ENCODE measurements at regions not wholly inside any gene's neighbourhood (a gene's known extent, or its start where the extent isn't known, plus 50 kb on each side); places are given as distances from the start of the nearest gene placed in this dataset.

- no peak for DNase-seq
These were observed 138.6 kb upstream of the AJAP1 start for GRCh38 chr1:4515727-4516289.

DNA sequence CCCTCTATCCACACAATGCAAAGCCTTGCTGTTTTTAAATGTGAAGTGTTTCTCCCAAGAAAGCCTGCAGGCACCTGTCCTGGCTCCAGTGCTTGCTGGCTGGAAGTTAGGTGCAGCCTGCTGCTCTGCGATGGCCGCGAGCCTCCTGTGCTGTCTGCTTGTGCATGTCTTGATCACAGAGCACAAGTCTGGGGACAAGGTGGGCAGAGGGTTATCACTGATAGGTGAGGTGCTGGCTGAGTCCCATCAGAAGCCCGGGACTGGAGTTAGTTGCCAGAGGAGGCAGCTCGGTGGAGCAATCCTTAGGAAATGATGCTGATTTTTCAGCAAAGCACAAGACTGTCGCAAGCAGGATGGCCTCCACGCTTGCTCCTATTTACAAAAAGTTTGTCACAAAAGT lies 137.8 kb upstream of the AJAP1 start:
- DNase-seq, result no peak

- no peak for DNase-seq
These were observed 137.0 kb upstream of the AJAP1 start for GRCh38 chr1:4517186-4517954.

- DNase-seq, result no peak
These were observed 135.8 kb upstream of the AJAP1 start for GRCh38 chr1:4518621-4519020.

DNA sequence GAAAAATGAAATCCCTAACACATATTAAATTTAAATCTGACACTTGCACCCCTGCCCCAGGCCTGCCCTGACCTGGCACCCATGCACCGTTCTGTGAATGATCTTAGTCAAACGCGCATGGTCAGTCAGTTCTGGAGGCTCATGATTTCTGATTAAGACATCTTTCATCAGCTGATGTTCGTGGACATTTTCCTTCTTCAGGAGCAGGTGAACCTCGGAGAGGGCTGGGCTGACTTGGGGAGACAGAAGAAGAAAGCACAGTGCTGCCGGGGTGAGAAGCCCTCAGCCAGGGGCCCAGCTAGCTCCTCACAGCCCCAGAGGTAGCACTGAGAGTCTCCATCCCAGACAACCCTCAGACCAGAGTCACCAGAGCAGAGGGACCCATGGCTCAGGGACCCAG lies 134.5 kb upstream of the AJAP1 start:
- DNase-seq, result no peak

DNA sequence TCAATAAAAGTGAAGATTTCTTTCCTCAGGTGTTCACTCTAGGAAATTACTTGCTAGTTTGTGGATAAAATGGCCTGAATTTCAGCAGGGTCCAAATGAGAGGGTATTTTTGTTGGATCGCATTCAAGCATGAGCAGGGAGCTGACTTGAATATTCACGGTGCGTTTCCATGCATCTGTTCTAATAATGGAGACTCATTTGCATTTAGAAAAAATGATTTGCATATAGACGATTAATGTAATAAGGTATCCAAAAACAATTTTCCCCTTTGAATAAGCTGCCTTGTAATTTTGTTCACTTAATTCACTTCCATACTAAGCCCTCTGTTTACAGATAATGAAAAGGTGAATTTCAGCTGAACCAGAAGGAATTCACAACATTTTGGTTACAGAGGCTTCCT lies 130.9 kb upstream of the AJAP1 start:
- no peak for DNase-seq

- no peak for DNase-seq
These were observed 127.7 kb upstream of the AJAP1 start for GRCh38 chr1:4526747-4527146.

DNA sequence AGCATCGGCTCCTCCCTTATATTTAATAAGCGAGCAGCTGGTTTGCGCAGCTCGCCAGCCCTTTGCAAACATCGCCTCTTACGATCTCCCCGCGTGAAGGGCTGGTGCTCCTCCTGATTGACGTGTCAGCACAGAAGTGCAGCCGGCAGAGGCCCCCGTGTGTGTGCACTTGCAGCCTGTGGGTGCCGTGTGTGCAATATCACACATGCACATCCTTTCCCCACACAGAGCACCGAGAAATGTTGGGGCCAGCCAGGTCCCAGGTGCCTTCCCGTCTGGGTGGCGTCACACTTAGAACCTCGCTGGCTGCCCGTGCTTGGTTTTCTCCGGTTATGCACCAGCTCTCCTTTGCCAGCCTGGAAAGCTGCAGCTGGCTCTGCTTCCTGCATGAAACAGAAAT lies 126.6 kb upstream of the AJAP1 start:
- DNase-seq, result peak in 10 of 56 donors; percentile 6 to 56 (median 22)

DNA sequence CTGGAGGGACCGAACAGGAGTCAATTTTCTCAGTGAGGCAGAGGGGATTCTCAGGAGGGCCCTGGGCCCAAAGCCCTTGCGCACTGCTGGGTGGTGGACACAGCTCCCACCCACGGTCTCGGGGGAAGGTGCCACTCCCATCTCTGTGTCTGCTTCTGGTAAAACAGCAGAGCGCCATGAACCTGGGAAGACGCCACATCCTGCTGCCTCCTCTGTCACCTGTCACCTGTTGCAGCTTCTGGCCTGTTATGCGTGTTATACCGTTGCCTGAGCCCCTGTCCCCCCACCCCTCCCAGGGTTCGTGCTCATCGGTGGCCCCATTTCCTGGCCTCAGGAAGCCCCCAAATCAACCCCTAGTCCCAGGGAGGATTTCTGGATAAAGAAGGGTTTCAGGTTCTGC lies 125.8 kb upstream of the AJAP1 start:
- no peak for DNase-seq

- DNase-seq, result no peak
These were observed 124.8 kb upstream of the AJAP1 start for GRCh38 chr1:4529446-4530165.

- DNase-seq, result no peak
These were observed 124.1 kb upstream of the AJAP1 start for GRCh38 chr1:4530166-4530785.

DNA sequence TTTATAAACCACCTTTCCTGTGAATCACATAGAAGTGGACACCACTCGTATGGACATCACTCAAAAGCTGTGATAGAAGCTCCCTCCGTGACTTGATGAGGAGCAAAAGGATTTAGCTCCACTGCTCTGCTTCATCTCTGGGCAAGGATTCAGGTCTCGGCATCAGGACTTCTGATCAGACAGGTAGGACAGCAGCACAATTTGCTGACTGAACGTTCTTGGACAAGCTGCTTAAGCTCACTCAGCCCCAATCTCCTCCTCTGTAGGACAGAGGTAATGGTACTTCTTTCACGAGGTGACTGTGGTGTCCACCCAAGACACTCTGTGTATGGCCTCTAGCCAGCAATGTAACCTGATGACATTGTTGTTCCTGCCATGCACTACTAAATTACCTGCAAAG lies 122.6 kb upstream of the AJAP1 start:
- no peak for DNase-seq

DNA sequence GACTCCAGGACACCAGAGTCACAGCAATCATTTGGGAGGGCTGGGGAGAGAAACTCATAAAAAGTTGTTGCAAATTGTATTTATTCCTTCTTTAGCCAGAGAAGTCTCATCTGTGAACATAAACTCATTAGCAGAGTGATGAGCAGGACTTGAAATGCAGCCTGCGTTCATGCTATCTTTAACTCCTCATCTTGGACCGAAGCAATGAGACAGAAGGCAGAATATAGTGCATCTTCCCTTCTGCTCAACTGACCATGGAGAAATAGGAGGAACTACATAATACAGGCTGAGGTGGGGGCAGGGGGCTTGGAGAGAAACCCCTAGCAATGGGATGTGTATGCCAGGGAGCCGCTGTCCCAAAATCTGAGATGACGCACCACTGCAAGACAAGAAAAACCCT lies 121.8 kb upstream of the AJAP1 start:
- no peak for DNase-seq

DNA sequence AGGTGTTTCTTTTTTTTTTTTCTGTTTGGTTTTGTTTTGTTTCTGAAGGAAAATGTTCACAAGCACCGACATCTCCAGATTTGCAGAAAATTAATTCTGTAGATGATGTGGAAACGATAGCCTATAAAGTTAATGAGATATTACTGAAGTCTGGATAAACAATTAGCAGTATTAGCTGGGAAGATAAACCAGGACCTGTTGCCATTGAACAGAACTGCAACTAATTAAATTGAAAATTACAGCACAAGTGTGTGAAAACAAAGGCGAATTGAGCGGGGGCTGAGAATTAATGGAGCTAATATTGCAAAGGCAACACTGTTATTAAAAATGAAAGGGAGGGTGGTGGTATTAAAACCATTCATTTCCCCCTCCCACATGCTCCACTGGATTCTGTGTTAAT lies 107.5 kb upstream of the AJAP1 start:
- DNase-seq, result no peak

DNA sequence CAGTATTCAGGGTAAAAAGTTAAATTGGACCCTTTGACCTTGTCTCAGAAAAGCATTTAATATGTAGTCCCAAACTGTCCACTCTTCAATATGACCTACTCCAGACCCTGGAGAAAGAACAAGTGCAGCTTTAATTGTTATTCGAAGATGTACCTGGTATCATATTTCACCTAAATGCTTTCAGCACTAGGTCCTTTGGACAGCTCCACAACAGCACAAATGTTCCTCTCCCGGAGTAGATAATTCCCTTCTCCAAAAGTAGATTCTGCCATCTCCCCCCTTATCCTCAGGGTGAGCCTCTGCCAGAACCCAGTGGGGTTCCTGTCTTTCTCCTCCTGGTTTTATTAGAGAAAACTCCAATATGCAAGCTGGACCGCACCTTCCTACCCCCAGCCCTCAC lies 104.5 kb upstream of the AJAP1 start:
- DNase-seq, result no peak

- no peak for DNase-seq
These were observed 103.5 kb upstream of the AJAP1 start for GRCh38 chr1:4550941-4551340.

GRCh38 chr1:4551706-4552105 lies 102.7 kb upstream of the AJAP1 start:
- DNase-seq, result no peak

DNA sequence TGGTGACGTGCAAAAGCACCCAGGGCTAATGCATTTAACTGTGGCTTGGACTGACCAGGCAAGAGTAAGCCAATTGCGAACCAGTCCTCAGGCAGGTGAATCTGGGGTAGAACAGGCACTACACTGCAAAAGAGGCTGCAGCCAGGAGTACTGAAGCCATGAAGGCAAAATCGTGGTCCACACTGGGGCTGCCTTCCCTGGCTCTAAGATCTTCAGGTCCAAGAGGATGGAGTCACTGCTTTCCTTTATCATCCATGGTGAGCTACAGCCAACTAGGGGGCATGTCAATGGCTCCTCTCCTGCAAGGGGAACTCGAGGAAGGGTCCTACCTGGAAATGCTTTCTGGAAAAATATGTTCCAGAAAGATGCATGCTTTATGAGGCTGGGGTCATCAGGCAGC lies 100.6 kb upstream of the AJAP1 start:
- no peak for DNase-seq

- no peak for DNase-seq
These were observed 100.0 kb upstream of the AJAP1 start for GRCh38 chr1:4554271-4554865.

DNA sequence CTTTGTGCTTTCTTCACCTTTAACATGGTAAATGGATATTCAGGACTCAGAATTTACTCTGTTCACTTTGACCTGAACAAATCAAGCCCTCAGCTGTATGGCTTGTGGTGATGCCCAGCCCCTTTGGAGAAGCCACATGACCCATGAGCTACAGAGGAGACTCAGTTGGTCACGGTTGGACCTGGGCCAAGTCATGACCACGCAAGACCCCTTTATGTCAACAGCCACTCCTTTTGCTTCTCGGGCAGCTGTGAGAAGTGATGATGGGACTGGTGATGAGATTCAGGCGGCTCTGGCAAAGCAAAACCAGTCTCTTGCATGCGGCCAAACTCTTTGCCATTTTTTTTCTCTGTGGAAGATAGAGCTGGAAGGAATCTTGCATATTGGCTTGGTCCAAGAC lies 96.5 kb upstream of the AJAP1 start:
- no peak for DNase-seq

DNA sequence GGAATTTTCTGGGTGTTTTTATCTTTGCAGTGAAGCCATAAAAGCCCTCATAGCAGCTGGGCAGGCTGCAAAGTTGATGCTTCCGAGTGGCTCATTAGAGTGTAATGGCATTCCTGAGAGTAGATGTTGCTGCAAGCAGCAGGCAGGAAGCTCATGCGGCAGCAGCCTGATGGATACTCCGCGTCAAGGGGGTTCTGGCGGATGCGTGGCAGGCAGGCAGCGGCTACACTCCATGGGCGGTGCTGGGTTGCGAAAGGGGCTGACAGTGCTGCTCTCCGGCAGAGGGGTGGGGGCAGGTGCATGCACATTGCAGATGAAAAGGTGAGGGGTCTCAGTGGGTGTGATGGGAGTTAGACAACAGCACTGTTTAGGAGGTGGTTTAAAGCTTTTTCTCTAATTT lies 93.2 kb upstream of the AJAP1 start:
- DNase-seq, result no peak

- DNase-seq, result no peak
These were observed 92.1 kb upstream of the AJAP1 start for GRCh38 chr1:4562321-4562720.

Data from amygdala (tissue), 56 donors.